ENCODE measurements at regions not wholly inside any gene's neighbourhood (a gene's known extent, or its start where the extent isn't known, plus 50 kb on each side); places are given as distances from the start of the nearest gene placed in this dataset.

DNA sequence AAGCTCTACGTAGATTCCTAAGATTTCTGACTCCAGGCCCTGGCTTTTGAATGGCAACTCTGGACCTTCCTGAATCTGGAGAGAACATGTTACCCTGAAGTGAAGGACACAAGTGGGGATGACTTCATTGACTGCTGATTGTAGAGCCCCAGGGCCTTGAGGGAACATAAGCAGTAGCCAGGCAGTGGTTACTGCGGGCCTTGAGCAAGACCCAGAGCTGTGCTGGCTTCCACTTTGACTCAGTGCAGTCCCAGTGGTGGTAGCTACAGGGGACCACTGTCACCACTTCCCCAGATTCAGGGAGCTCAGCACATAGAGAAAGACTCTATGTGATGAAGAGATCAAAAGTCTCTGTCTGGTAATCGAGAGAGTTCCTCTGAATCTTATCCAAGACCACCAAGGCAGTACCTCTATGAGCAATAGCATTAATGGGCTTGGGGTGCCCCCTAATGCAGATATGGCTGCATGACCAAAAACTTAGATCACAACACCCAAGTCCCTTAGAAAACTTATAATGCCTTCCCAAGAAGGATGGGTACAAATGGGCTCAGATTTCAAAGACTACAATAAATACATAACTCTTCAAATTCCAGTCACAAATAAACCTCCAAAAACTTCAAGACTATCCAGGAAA lies 1278.3 kb downstream of the AMY1C start:
- Histone ChIP-seq H3K9ac (ENCODE audit: low read length) (no peak overlapping the region), H4K12ac (ENCODE audit: low read depth, low read length) (no peak overlapping the region), H3K18ac (ENCODE audit: low read length) (no peak overlapping the region), H3K79me1 (ENCODE audit: low read length) (no peaks in the 10 kb centered on the region), H3K14ac (ENCODE audit: low read length) (no peak overlapping the region), H3K36me3 (ENCODE audit: control insufficient read depth in 1 of 2, insufficient read depth in 2 of 2, low read length in 2 of 2) (no peaks in the 10 kb centered on the region), H3K79me2 (ENCODE audit: control insufficient read depth, insufficient read depth, low read length, poor library complexity) (no peaks in the 10 kb centered on the region), H2BK5ac (ENCODE audit: low read depth, low read length, poor library complexity) (no peak overlapping the region), H2AFZ (ENCODE audit: insufficient read depth, low read length, poor library complexity) (no peak overlapping the region), H3K27me3 (ENCODE audit: insufficient read depth, low read length) (no peaks in the 10 kb centered on the region), H3K23ac (ENCODE audit: low read length) (no peak overlapping the region), H2BK12ac (ENCODE audit: low read length) (no peak overlapping the region), H3K4me3 (ENCODE audit: low read depth, low read length) (no peak overlapping the region), H4K91ac (ENCODE audit: low read depth, low read length) (no peak overlapping the region), H3K27ac (ENCODE audit: low read depth, low read length) (no peak overlapping the region), H3K4me2 (ENCODE audit: low read length) (no peak overlapping the region), H4K8ac (ENCODE audit: low read depth, low read length) (no peak overlapping the region), H3K9me3 (ENCODE audit: insufficient read depth, low read depth, low read length) (no peaks in the 10 kb centered on the region), H2BK120ac (ENCODE audit: insufficient read depth, low read length, poor library complexity) (no peak overlapping the region), H3K4ac (ENCODE audit: low read depth, low read length) (no peak overlapping the region), H3K4me1 (ENCODE audit: control insufficient read depth in 1 of 2, insufficient read depth in 2 of 2, low read length in 2 of 2) (peaks cover 0 to 3% of the 10 kb centered on the region in 2 experiments), H2AK5ac (ENCODE audit: low read length) (no peak overlapping the region)
- DNase-seq: no peak
- no CpG with 5 or more reads among the region's 3 CpGs for WGBS (ENCODE audit: extremely low coverage, insufficient coverage, insufficient read length)

DNA sequence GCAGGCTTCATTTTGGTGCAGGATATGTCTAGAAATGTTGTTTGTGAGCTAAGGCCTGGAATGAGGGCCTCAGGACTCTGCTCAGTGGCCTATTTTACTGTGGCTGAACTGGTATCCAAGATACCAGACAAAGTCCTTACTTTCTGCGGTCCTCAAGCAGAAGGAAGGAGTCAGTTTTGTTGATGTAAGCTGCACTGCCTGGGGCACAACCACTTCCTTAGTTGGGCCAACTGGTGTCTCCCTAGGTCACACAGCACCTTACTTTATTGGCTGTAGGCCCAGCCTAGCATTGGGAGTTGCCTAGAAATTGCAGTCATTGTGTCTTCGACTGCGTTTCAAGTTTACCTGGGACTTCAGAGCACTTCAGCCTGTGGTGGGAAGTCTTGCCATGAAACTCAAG lies 1322.7 kb downstream of the AMY1C start:
- Histone ChIP-seq H3K36me3 (ENCODE audit: control insufficient read depth in 1 of 2, insufficient read depth in 2 of 2, low read length in 2 of 2) (no peaks in the 10 kb centered on the region), H2BK120ac (ENCODE audit: insufficient read depth, low read length, poor library complexity) (no peak overlapping the region), H3K79me1 (ENCODE audit: low read length) (no peaks in the 10 kb centered on the region), H3K14ac (ENCODE audit: low read length) (no peak overlapping the region), H3K27me3 (ENCODE audit: insufficient read depth, low read length) (no peaks in the 10 kb centered on the region), H4K91ac (ENCODE audit: low read depth, low read length) (no peak overlapping the region), H3K4me3 (ENCODE audit: low read depth, low read length) (no peak overlapping the region), H3K4me2 (ENCODE audit: low read length) (no peak overlapping the region), H3K4ac (ENCODE audit: low read depth, low read length) (no peak overlapping the region), H4K12ac (ENCODE audit: low read depth, low read length) (no peak overlapping the region), H3K18ac (ENCODE audit: low read length) (no peak overlapping the region), H2BK12ac (ENCODE audit: low read length) (no peak overlapping the region), H3K9ac (ENCODE audit: low read length) (no peak overlapping the region), H3K4me1 (ENCODE audit: control insufficient read depth in 1 of 2, insufficient read depth in 2 of 2, low read length in 2 of 2) (no peaks in the 10 kb centered on the region), H3K23ac (ENCODE audit: low read length) (no peak overlapping the region), H2AFZ (ENCODE audit: insufficient read depth, low read length, poor library complexity) (no peak overlapping the region), H2AK5ac (ENCODE audit: low read length) (no peak overlapping the region), H3K9me3 (ENCODE audit: insufficient read depth, low read depth, low read length) (no peaks in the 10 kb centered on the region), H2BK5ac (ENCODE audit: low read depth, low read length, poor library complexity) (no peak overlapping the region), H3K79me2 (ENCODE audit: control insufficient read depth, insufficient read depth, low read length, poor library complexity) (no peaks in the 10 kb centered on the region), H3K27ac (ENCODE audit: low read depth, low read length) (no peak overlapping the region), H4K8ac (ENCODE audit: low read depth, low read length) (no peak overlapping the region)
- DNase-seq: no peak
- WGBS (ENCODE audit: extremely low coverage, insufficient coverage, insufficient read length): no CpG with 5 or more reads among the region's 3 CpGs

- Histone ChIP-seq H3K4me2 (ENCODE audit: low read length) (no peak overlapping the region), H2BK5ac (ENCODE audit: low read depth, low read length, poor library complexity) (no peak overlapping the region), H2AFZ (ENCODE audit: insufficient read depth, low read length, poor library complexity) (no peak overlapping the region), H3K27me3 (ENCODE audit: insufficient read depth, low read length) (no peaks in the 10 kb centered on the region), H3K18ac (ENCODE audit: low read length) (no peak overlapping the region), H3K14ac (ENCODE audit: low read length) (no peak overlapping the region), H3K9me3 (ENCODE audit: insufficient read depth, low read depth, low read length) (no peaks in the 10 kb centered on the region), H3K79me1 (ENCODE audit: low read length) (no peaks in the 10 kb centered on the region), H3K79me2 (ENCODE audit: control insufficient read depth, insufficient read depth, low read length, poor library complexity) (no peaks in the 10 kb centered on the region), H3K36me3 (ENCODE audit: control insufficient read depth in 1 of 2, insufficient read depth in 2 of 2, low read length in 2 of 2) (no peaks in the 10 kb centered on the region), H4K91ac (ENCODE audit: low read depth, low read length) (no peak overlapping the region), H3K4me1 (ENCODE audit: control insufficient read depth in 1 of 2, insufficient read depth in 2 of 2, low read length in 2 of 2) (no peaks in the 10 kb centered on the region), H3K4me3 (ENCODE audit: low read depth, low read length) (no peak overlapping the region), H3K4ac (ENCODE audit: low read depth, low read length) (no peak overlapping the region), H2BK120ac (ENCODE audit: insufficient read depth, low read length, poor library complexity) (no peak overlapping the region), H2AK5ac (ENCODE audit: low read length) (no peak overlapping the region), H2BK12ac (ENCODE audit: low read length) (no peak overlapping the region), H3K23ac (ENCODE audit: low read length) (no peak overlapping the region), H4K8ac (ENCODE audit: low read depth, low read length) (no peak overlapping the region), H4K12ac (ENCODE audit: low read depth, low read length) (no peak overlapping the region), H3K27ac (ENCODE audit: low read depth, low read length) (no peak overlapping the region), H3K9ac (ENCODE audit: low read length) (no peak overlapping the region)
- no CpG with 5 or more reads among the region's 3 CpGs for WGBS (ENCODE audit: extremely low coverage, insufficient coverage, insufficient read length)
- no peak for DNase-seq
Measured at GRCh38 chr1:105072850-105073249, 1323.2 kb downstream of the AMY1C start.

DNA sequence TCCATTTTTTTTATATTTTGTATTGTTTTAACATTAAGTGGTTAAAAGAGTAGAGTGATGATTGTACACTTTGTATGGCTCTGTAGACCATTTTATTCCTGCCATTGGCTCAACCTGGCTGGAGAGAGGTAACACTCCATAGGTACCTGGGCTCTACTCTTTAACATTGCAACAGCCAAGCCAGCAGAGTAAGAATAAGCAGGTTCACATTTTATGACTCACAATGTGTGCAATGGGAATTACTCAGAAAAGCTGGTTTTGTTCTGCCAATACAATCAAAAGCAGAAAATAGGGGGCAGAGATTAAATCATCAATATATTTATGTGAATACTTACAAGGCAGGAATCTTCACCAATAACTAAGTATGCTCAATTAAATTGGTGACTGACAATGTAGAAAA lies 1324.0 kb downstream of the AMY1C start:
- no peak overlapping the region for H3K18ac ChIP-seq (ENCODE audit: low read length)

More for the DNA sequence above, 1324.0 kb downstream of the AMY1C start:
- Histone ChIP-seq H2BK12ac (ENCODE audit: low read length) (no peak overlapping the region), H3K79me1 (ENCODE audit: low read length) (no peaks in the 10 kb centered on the region), H2AK5ac (ENCODE audit: low read length) (no peak overlapping the region), H3K14ac (ENCODE audit: low read length) (no peak overlapping the region), H3K27me3 (ENCODE audit: insufficient read depth, low read length) (no peaks in the 10 kb centered on the region), H3K4ac (ENCODE audit: low read depth, low read length) (no peak overlapping the region), H3K79me2 (ENCODE audit: control insufficient read depth, insufficient read depth, low read length, poor library complexity) (no peaks in the 10 kb centered on the region), H3K9ac (ENCODE audit: low read length) (no peak overlapping the region), H3K27ac (ENCODE audit: low read depth, low read length) (no peak overlapping the region), H4K12ac (ENCODE audit: low read depth, low read length) (no peak overlapping the region), H2AFZ (ENCODE audit: insufficient read depth, low read length, poor library complexity) (no peak overlapping the region), H3K23ac (ENCODE audit: low read length) (no peak overlapping the region), H3K4me1 (ENCODE audit: control insufficient read depth in 1 of 2, insufficient read depth in 2 of 2, low read length in 2 of 2) (no peaks in the 10 kb centered on the region), H3K36me3 (ENCODE audit: control insufficient read depth in 1 of 2, insufficient read depth in 2 of 2, low read length in 2 of 2) (no peaks in the 10 kb centered on the region), H3K4me3 (ENCODE audit: low read depth, low read length) (no peak overlapping the region), H2BK5ac (ENCODE audit: low read depth, low read length, poor library complexity) (no peak overlapping the region), H3K4me2 (ENCODE audit: low read length) (no peak overlapping the region), H2BK120ac (ENCODE audit: insufficient read depth, low read length, poor library complexity) (no peak overlapping the region), H4K8ac (ENCODE audit: low read depth, low read length) (no peak overlapping the region), H3K9me3 (ENCODE audit: insufficient read depth, low read depth, low read length) (no peaks in the 10 kb centered on the region), H4K91ac (ENCODE audit: low read depth, low read length) (no peak overlapping the region)
- no peak for DNase-seq

Measured in trophoblast cell (in vitro differentiated cells and primary cell).